Chondrocyte (in vitro differentiated cells): ENCODE measurements at regions not wholly inside any gene's neighbourhood (a gene's known extent, or its start where the extent isn't known, plus 50 kb on each side); places are given as distances from the start of the nearest gene placed in this dataset.

Experiments used
- DNase-seq: peaks from one replicate; pipeline ENCODE4 v3.0.0; 2021; ENCODE audit warnings: mixed read lengths, low spot score
- H3K27ac Mint-ChIP-seq: one replicate; pipeline ENCODE4 v1.8.0; 2021; ENCODE audit warnings: mild to moderate bottlenecking, moderate library complexity, mixed read lengths; ENCODE audit not compliant: unreplicated experiment
- H3K27me3 Mint-ChIP-seq: 2 replicates; pipeline ENCODE4 v1.8.0; 2021; ENCODE audit warnings: low read depth, mixed read lengths
- H3K36me3 Mint-ChIP-seq: 2 replicates; pipeline ENCODE4 v1.8.0; 2021; ENCODE audit warnings: low read depth, mixed read lengths
- H3K4me1 Mint-ChIP-seq: 2 replicates; pipeline ENCODE4 v1.8.0; 2021; ENCODE audit warnings: low read depth, mild to moderate bottlenecking, mixed read lengths
- H3K4me3 Mint-ChIP-seq: one replicate; pipeline ENCODE4 v1.8.0; 2021; ENCODE audit warnings: mild to moderate bottlenecking, moderate library complexity, mixed read lengths; ENCODE audit not compliant: unreplicated experiment
- H3K9me3 Mint-ChIP-seq: 2 replicates; pipeline ENCODE4 v1.8.0; 2021; ENCODE audit warnings: low read depth, mixed read lengths
- CTCF ChIP-seq: fragments of 200-600 bp; sonication (generic); IDR thresholded peaks from 2 replicates; pipeline ENCODE4 v1.5.0; 2021; ENCODE audit warnings: antibody characterized with exemption, mild to moderate bottlenecking, moderate library complexity

DNA sequence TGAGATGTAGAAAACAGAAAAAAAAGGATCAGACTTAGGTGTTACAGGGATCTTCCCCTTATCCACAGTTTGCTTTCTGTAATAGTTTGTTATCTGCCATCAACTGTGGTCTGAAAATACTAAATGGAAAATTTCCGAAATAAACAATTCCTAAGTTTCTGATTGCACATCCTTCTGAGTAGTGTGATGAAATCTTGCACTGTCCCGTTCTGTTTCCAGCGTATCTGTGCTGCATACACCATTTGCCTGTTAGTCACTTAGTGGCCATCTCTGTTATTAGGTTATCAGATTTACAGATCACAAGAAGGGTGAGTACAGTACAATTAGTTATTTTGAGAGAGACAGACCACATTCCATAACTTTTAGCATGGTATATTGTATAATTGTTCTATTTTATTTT, 185.6 kb upstream of the CPHXL start:
- H3K9me3 Mint-ChIP-seq, result peaks cover 2% of the 10 kb centered on the region
- no peak for TF ChIP-seq CTCF
- no peak for DNase-seq
- H3K27me3 Mint-ChIP-seq, result peaks cover 7% of the 10 kb centered on the region
- no peak overlapping the region for H3K27ac Mint-ChIP-seq
- no peaks in the 10 kb centered on the region for H3K36me3 Mint-ChIP-seq
- no peaks in the 10 kb centered on the region for H3K4me1 Mint-ChIP-seq
- H3K4me3 Mint-ChIP-seq, result no peak overlapping the region

DNA sequence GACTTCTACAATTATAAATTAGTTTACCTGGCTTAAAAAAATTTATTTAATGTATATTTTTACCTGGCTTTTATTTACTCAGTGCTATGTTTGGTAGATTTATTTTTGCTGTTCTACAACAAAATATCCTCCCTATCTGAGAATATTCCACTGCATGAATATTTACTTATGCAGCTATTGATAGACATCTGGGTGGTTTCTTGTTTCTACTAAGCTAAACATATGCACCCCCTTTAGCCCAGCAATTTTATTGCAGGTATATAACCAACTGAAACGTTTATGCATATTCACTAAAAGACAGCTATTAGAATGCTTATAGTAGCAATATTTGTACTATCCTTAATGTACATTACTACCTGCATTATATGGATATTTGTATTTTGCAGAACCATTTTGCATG, 187.7 kb upstream of the CPHXL start:
- Mint-ChIP-seq H3K27me3 (peaks cover 7% of the 10 kb centered on the region), H3K36me3 (no peaks in the 10 kb centered on the region), H3K9me3 (no peaks in the 10 kb centered on the region), H3K4me3 (no peak overlapping the region), H3K4me1 (no peaks in the 10 kb centered on the region), H3K27ac (no peak overlapping the region)
- no peak for TF ChIP-seq CTCF
- DNase-seq, result no peak

DNA sequence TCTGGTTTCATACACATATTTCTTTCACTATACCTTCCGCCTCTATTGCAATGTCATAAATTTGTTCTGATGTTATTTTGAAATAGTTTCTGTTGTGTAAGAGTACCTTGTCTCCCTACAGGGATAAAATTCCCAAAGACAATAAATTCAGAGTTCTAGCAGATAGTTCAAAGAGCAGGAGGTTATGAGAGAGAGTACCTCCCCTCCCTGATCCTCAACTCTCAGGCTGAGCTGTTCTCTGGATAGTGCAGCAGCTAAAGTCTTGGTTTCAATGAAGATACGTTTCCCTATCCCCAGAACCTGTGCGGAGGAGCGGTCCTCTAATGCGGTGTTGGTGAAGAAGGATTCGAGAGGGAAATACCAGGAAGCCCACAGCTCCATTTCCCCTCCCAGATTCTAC, 190.2 kb upstream of the CPHXL start:
- no peak overlapping the region for H3K27ac Mint-ChIP-seq
- H3K27me3 Mint-ChIP-seq, result peaks cover 5% of the 10 kb centered on the region
- no peaks in the 10 kb centered on the region for H3K4me1 Mint-ChIP-seq
- no peaks in the 10 kb centered on the region for H3K36me3 Mint-ChIP-seq
- H3K4me3 Mint-ChIP-seq, result no peak overlapping the region
- H3K9me3 Mint-ChIP-seq, result no peaks in the 10 kb centered on the region
- no peak for TF ChIP-seq CTCF
- no peak for DNase-seq

GRCh38 chr16:75918109-75918508, 191.8 kb upstream of the CPHXL start:
- no peaks in the 10 kb centered on the region for H3K9me3 Mint-ChIP-seq
- no peak for TF ChIP-seq CTCF

GRCh38 chr16:75919664-75920063, 193.4 kb upstream of the CPHXL start:
- DNase-seq, result no peak
- Mint-ChIP-seq H3K4me1 (no peaks in the 10 kb centered on the region), H3K27me3 (peaks cover 3% of the 10 kb centered on the region), H3K9me3 (no peaks in the 10 kb centered on the region), H3K27ac (no peak overlapping the region), H3K4me3 (no peak overlapping the region), H3K36me3 (no peaks in the 10 kb centered on the region)
- TF ChIP-seq CTCF, result no peak

More at GRCh38 chr16:75918109-75918508, 191.8 kb upstream of the CPHXL start:
- Mint-ChIP-seq H3K4me3 (no peak overlapping the region), H3K4me1 (no peaks in the 10 kb centered on the region), H3K27ac (no peak overlapping the region), H3K27me3 (peaks cover 7% of the 10 kb centered on the region), H3K36me3 (no peaks in the 10 kb centered on the region)
- no peak for DNase-seq
